Body of pancreas (tissue), 4 donors: ENCODE measurements at regions not wholly inside any gene's neighbourhood (a gene's known extent, or its start where the extent isn't known, plus 50 kb on each side); places are given as distances from the start of the nearest gene placed in this dataset.

Experiments used
- CTCF ChIP-seq, 7 experiments: fragments of 450-650 bp in 4 of 7; fragments of 200-600 bp in 3 of 7; sonication (generic) in 3 of 7; IDR thresholded peaks; one replicate each; pipeline ENCODE4 v1.5.1; 2016 to 2019; ENCODE audit warnings: antibody characterized with exemption in 7 of 7
- POLR2A ChIP-seq, 3 donors: fragments of 450-650 bp; IDR thresholded peaks; one replicate each; pipeline ENCODE4 v1.6.1; 2016; ENCODE audit warnings: antibody characterized with exemption in 3 of 3, mild to moderate bottlenecking in 2 of 3

DNA sequence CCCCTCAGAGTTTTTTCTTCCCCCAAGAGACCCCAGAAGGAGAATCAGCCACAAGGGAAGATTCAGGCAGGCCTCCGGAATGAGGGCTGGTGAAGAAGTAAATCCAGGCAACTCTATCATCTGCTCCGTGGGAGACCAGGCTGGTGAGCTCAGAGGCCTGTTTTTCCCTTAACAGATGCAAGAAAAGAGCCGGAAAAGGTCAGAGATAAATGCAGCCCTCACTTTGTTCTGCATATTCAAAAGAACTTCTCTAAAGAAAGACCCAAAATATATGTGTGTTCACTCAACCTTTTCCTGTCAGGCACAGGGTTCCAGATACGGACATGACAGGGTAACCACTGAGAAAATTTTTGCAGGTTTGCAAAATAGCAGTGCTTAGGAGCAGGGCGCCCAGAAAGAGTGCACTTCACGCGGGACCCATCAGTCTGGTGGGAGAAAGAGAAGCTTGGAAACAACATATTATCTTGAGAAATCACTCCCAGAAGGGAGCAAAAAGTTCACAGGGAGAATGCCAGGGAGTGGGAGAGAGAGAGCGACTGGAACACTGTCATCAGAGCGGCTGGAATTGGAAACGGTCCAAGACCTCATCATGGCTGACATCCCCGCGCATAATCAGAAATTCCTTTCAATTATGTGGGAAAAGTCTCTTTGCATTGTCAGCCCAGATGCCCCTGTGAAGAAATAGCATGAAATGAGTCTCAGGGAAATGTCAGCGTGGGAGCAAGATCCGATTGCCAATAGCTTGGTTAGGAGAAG lies 244.8 kb upstream of the SLC14A2 start:
- TF ChIP-seq CTCF (IDR thresholded peaks at IDR 0.05) (no peak), POLR2A (IDR thresholded peaks at IDR 0.05) (no peak)
